ENCODE measurements at regions not wholly inside any gene's neighbourhood (a gene's known extent, or its start where the extent isn't known, plus 50 kb on each side); places are given as distances from the start of the nearest gene placed in this dataset.

DNA sequence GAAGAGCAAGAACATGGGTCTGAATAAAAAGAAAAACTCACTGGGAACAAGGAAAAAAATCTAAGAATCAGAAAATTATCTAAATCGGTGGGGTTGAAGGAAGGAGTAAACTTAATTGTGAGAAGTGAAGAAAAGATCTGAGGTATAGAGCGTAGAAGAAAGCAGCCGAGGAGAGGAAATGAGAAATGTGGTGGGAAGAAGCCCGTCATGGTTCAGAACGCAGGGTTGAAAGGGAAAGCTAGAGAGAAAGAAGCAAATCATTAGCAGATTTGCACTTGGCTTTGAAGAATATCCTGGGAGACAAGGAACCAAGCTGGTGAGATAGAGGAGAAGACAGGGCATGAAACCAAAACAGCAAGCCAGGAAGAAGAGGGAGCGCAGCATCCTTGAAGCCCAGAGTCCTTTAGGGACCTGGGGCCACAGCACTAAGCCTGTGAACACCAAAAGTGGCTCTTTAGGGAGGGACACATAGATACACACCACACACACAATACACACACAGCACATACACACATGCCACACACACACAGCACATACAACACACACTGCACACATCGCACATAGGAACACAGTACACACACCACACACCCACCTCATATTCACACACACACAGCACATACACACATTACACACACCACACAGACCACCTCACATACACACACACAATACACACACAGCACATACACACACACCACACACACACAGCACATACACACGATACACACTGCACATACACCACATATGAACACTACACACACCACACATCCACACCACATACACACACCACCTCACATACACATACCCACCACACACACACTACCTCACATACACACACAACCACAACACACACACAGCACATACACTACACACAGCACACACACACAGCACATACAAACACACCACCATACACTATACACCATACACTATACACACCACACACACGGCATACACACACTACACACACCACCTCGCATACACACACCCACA, 274.6 kb downstream of the ETAA1 start:
- no peak overlapping the region for H3K27ac Mint-ChIP-seq
- H3K27me3 Mint-ChIP-seq, result peaks cover 3% of the 10 kb centered on the region
- TF ChIP-seq, protein P1, sequence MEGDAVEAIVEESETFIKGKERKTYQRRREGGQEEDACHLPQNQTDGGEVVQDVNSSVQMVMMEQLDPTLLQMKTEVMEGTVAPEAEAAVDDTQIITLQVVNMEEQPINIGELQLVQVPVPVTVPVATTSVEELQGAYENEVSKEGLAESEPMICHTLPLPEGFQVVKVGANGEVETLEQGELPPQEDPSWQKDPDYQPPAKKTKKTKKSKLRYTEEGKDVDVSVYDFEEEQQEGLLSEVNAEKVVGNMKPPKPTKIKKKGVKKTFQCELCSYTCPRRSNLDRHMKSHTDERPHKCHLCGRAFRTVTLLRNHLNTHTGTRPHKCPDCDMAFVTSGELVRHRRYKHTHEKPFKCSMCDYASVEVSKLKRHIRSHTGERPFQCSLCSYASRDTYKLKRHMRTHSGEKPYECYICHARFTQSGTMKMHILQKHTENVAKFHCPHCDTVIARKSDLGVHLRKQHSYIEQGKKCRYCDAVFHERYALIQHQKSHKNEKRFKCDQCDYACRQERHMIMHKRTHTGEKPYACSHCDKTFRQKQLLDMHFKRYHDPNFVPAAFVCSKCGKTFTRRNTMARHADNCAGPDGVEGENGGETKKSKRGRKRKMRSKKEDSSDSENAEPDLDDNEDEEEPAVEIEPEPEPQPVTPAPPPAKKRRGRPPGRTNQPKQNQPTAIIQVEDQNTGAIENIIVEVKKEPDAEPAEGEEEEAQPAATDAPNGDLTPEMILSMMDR (conservative IDR thresholded peaks at IDR 0.05), result no peak
- DNase-seq (ENCODE audit: extremely low spot score, unreplicated experiment), result no peak
- H3K4me3 Mint-ChIP-seq, result no peak overlapping the region
- H3K9me3 Mint-ChIP-seq, result peaks cover 5% of the 10 kb centered on the region
- H3K4me1 Mint-ChIP-seq (ENCODE audit: unreplicated experiment), result peaks cover under 1% of the 10 kb centered on the region
- H3K36me3 Mint-ChIP-seq, result no peaks in the 10 kb centered on the region

DNA sequence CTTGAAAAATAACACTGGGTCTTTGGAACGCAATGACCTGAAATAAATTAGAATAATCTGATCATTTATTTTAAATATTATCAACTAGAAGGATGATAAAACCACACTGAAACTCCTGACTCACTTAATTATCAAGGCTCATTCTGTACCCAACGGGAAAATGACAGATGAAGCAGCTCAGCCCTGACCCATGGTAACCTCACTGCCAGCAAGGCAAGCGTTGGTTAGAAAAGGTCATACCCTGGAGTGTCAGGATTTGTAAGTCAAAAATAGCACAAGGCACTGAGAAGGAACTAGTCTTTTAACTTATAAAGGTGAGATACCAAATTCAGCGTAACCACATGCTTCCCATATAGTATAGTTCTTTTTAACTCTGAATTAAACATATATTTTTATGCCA, 277.5 kb downstream of the ETAA1 start:
- Mint-ChIP-seq H3K4me1 (ENCODE audit: unreplicated experiment) (no peaks in the 10 kb centered on the region), H3K27me3 (peaks cover 3% of the 10 kb centered on the region)

DNA sequence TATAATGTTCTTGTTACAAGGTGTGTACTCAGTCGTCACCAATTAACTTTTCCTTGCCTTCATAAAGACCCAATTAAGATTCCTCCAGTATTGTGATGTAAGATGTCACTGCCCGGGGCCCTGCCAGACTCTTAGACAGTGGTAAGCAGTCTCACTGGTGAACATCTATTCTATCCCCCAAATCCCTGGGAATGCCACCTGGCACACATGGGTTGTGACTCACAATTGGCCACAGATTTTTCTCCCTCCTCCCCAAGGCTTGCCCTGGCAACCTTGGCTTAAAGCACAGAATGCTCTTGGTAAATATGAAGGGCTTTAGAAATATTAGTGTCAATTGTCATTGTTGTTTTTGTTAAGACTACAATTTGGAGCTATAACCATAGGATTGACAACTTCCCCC, 287.9 kb downstream of the ETAA1 start:
- no peak overlapping the region for H3K4me3 Mint-ChIP-seq
- peaks cover 24% of the 10 kb centered on the region for H3K4me1 Mint-ChIP-seq (ENCODE audit: unreplicated experiment)
- TF ChIP-seq, protein P1 (conservative IDR thresholded peaks at IDR 0.05), result no peak
- peaks cover 5% of the 10 kb centered on the region for H3K9me3 Mint-ChIP-seq
- DNase-seq (ENCODE audit: extremely low spot score, unreplicated experiment), result no peak
- peaks cover 9% of the 10 kb centered on the region for H3K27me3 Mint-ChIP-seq
- no peaks in the 10 kb centered on the region for H3K36me3 Mint-ChIP-seq
- H3K27ac Mint-ChIP-seq, result no peak overlapping the region

More for the DNA sequence above, 277.5 kb downstream of the ETAA1 start:
- H3K9me3 Mint-ChIP-seq, result peaks cover 5% of the 10 kb centered on the region
- TF ChIP-seq, protein P1 (conservative IDR thresholded peaks at IDR 0.05), result no peak
- H3K27ac Mint-ChIP-seq, result no peak overlapping the region
- DNase-seq (ENCODE audit: extremely low spot score, unreplicated experiment), result no peak
- H3K36me3 Mint-ChIP-seq, result no peaks in the 10 kb centered on the region
- H3K4me3 Mint-ChIP-seq, result no peak overlapping the region

DNA sequence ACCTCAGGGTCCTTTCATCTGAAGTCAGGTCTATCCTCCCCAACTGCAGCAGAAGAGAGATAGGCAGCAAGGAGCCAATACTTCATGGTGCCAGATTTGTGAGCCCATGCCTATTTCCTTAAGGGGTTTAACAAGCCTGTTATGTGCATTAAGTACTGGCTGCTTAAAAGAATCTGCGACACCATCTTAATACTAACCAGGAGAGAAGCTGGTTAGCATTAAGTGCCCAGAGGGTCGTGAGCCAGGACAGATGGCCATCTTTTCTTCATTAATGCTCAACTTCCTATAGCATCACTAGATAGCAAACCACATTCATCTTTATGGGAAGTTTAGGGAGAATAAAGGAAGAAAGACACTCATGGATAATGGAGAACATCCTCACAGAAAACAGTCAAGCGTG, 289.1 kb downstream of the ETAA1 start:
- no peak overlapping the region for H3K4me3 Mint-ChIP-seq
- peaks cover 24% of the 10 kb centered on the region for H3K4me1 Mint-ChIP-seq (ENCODE audit: unreplicated experiment)
- peaks cover 5% of the 10 kb centered on the region for H3K9me3 Mint-ChIP-seq
- TF ChIP-seq, protein P1 (conservative IDR thresholded peaks at IDR 0.05), result no peak
- peaks cover 9% of the 10 kb centered on the region for H3K27me3 Mint-ChIP-seq
- H3K27ac Mint-ChIP-seq, result no peak overlapping the region
- H3K36me3 Mint-ChIP-seq, result no peaks in the 10 kb centered on the region
- no peak for DNase-seq (ENCODE audit: extremely low spot score, unreplicated experiment)

DNA sequence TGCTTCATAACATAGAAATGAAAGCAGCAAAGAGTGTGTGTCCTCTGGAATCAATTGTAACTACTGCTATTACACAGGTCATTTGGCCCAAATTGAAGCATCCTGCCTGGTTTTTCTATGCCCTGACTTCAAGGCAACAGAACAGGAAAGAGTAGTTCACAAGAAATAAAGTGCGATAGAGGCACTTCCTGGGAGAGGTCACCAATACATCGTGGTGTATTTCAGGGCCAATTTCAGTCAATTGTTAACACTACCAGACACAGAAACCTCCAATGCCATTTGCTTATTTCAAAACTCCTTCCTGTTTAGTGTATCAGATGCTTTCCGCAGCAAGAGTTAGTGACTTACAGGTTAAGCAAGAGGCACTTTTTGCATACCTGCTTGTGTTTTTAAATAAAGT, 292.1 kb downstream of the ETAA1 start:
- H3K9me3 Mint-ChIP-seq, result peaks cover 13% of the 10 kb centered on the region
- H3K36me3 Mint-ChIP-seq, result peaks cover 3% of the 10 kb centered on the region
- H3K27me3 Mint-ChIP-seq, result peaks cover 5% of the 10 kb centered on the region
- H3K27ac Mint-ChIP-seq, result no peak overlapping the region
- H3K4me1 Mint-ChIP-seq (ENCODE audit: unreplicated experiment), result peaks cover 13% of the 10 kb centered on the region
- no peak for DNase-seq (ENCODE audit: extremely low spot score, unreplicated experiment)
- no peak overlapping the region for H3K4me3 Mint-ChIP-seq
- TF ChIP-seq, protein P1 (conservative IDR thresholded peaks at IDR 0.05), result no peak

All from type B pancreatic cell (in vitro differentiated cells).